SK-N-MC (cell line): ENCODE measurements at regions not wholly inside any gene's neighbourhood (a gene's known extent, or its start where the extent isn't known, plus 50 kb on each side); places are given as distances from the start of the nearest gene placed in this dataset.

Source experiments
- EZH2 ChIP-seq: fragments of 200-600 bp; sonication (generic); IDR thresholded peaks from one replicate; pipeline ENCODE4 v1.6.1; 2017; ENCODE audit warnings: antibody characterized with exemption
- FOXP2 ChIP-seq: optimal IDR thresholded peaks from 2 replicates; pipeline ENCODE3; 2011; ENCODE audit warnings: mild to moderate bottlenecking, moderate library complexity; ENCODE audit not compliant: insufficient read depth; ENCODE audit errors: extremely low read length, control extremely low read depth
- POLR2AphosphoS5 ChIP-seq: IDR thresholded peaks from 2 replicates; pipeline ENCODE4 v1.6.1; 2012; ENCODE audit warnings: mild to moderate bottlenecking, low read depth, low read length, borderline replicate concordance

DNA sequence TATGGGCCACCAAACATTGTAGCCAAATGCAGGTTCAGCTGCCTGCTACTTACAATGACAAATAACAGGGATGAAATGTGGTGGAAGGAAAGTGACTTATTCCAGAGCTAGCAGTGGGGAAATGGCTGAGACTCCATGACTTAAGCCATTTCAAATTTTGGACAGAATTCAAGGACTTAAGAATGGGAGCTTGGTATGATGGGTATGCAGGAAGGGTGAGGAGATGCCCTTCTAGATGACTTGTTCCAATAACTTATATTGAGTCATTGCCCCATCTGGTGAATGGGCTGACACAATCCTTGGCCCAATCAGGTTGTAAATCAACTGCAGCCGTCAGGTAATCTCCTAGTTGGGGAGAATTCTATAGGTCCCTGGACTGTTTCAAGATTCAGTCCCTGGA, 230.7 kb upstream of the SGCD start:
- TF ChIP-seq EZH2 (no peak), POLR2AphosphoS5 (no peak), FOXP2 (no peak)
